ENCODE measurements at regions not wholly inside any gene's neighbourhood (a gene's known extent, or its start where the extent isn't known, plus 50 kb on each side); places are given as distances from the start of the nearest gene placed in this dataset.

- TF ChIP-seq SIN3A (IDR thresholded peaks at IDR 0.05; ENCODE audit: borderline replicate concordance, insufficient read depth, low read depth, low read length) (no peak), POLR2AphosphoS5 (IDR thresholded peaks at IDR 0.05; ENCODE audit: low read depth, low read length) (no peak), TCF7L2 (IDR thresholded peaks at IDR 0.05; ENCODE audit: low read depth, low read length) (no peak), CTCF (IDR thresholded peaks at IDR 0.05) (no peak)
- TF ChIP-seq, protein P1, sequence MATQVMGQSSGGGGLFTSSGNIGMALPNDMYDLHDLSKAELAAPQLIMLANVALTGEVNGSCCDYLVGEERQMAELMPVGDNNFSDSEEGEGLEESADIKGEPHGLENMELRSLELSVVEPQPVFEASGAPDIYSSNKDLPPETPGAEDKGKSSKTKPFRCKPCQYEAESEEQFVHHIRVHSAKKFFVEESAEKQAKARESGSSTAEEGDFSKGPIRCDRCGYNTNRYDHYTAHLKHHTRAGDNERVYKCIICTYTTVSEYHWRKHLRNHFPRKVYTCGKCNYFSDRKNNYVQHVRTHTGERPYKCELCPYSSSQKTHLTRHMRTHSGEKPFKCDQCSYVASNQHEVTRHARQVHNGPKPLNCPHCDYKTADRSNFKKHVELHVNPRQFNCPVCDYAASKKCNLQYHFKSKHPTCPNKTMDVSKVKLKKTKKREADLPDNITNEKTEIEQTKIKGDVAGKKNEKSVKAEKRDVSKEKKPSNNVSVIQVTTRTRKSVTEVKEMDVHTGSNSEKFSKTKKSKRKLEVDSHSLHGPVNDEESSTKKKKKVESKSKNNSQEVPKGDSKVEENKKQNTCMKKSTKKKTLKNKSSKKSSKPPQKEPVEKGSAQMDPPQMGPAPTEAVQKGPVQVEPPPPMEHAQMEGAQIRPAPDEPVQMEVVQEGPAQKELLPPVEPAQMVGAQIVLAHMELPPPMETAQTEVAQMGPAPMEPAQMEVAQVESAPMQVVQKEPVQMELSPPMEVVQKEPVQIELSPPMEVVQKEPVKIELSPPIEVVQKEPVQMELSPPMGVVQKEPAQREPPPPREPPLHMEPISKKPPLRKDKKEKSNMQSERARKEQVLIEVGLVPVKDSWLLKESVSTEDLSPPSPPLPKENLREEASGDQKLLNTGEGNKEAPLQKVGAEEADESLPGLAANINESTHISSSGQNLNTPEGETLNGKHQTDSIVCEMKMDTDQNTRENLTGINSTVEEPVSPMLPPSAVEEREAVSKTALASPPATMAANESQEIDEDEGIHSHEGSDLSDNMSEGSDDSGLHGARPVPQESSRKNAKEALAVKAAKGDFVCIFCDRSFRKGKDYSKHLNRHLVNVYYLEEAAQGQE (IDR thresholded peaks at IDR 0.05; ENCODE audit: insufficient read depth in 1 of 2, low read depth in 2 of 2, low read length in 1 of 2), result no peak
- intact Hi-C loops (cut with micrococcal nuclease; ENCODE audit: unreplicated experiment) (no loop called here), in situ Hi-C loops (cut with HindIII; ENCODE audit: low pct_unique_long_range_greater_than_20kb, low sequenced_read_pairs) (no loop called here)
- H3K27me3 ChIP-seq (ENCODE audit: control insufficient read depth, insufficient read depth, low read length), result no peaks in the 10 kb centered on the region
- POLR2A ChIA-PET, result no interaction called here
- no peak overlapping the region for H3K27ac ChIP-seq (ENCODE audit: low read length)
- CTCF ChIA-PET, result no interaction called here
- H3K36me3 ChIP-seq (ENCODE audit: control insufficient read depth, insufficient read depth, low read length), result no peaks in the 10 kb centered on the region
- ATAC-seq (no peak), DNase-seq (ENCODE audit: low read depth, low spot score) (no peak)
- no peak overlapping the region for H3K4me3 ChIP-seq (ENCODE audit: low read depth in 2 of 2, low read length in 2 of 2)
- no peaks in the 10 kb centered on the region for H3K4me1 ChIP-seq (ENCODE audit: control insufficient read depth, insufficient read depth, low read length)
- no TSS peak for BruUV-seq (replicated peaks)
- H3K9me3 ChIP-seq (ENCODE audit: control insufficient read depth, insufficient read depth, low read depth, low read length), result no peaks in the 10 kb centered on the region; the same call in 1 of the 2 replicates
These were observed 85.7 kb upstream of the LMO3 start for GRCh38 chr12:16691624-16692023.

GRCh38 chr12:16688200-16688599, 82.2 kb upstream of the LMO3 start:
- H3K27ac ChIP-seq (ENCODE audit: low read length), result no peak overlapping the region
- H3K9me3 ChIP-seq (ENCODE audit: control insufficient read depth, insufficient read depth, low read depth, low read length), result no peaks in the 10 kb centered on the region; the same call in 1 of the 2 replicates
- DNase-seq (ENCODE audit: low read depth, low spot score) (no peak), ATAC-seq (no peak)
- ChIA-PET POLR2A (no interaction called here), CTCF (no interaction called here)
- no TSS peak for BruUV-seq (replicated peaks)
- TF ChIP-seq, protein P1 (IDR thresholded peaks at IDR 0.05; ENCODE audit: insufficient read depth in 1 of 2, low read depth in 2 of 2, low read length in 1 of 2), result no peak
- no peak for TF ChIP-seq TCF7L2 (IDR thresholded peaks at IDR 0.05; ENCODE audit: low read depth, low read length)
- H3K4me3 ChIP-seq (ENCODE audit: low read depth in 2 of 2, low read length in 2 of 2), result no peak overlapping the region
- in situ Hi-C loops (cut with HindIII; ENCODE audit: low pct_unique_long_range_greater_than_20kb, low sequenced_read_pairs), result no loop called here
- no peaks in the 10 kb centered on the region for H3K36me3 ChIP-seq (ENCODE audit: control insufficient read depth, insufficient read depth, low read length)
- H3K4me1 ChIP-seq (ENCODE audit: control insufficient read depth, insufficient read depth, low read length), result no peaks in the 10 kb centered on the region
- intact Hi-C loops (cut with micrococcal nuclease; ENCODE audit: unreplicated experiment), result no loop called here
- H3K27me3 ChIP-seq (ENCODE audit: control insufficient read depth, insufficient read depth, low read length), result no peaks in the 10 kb centered on the region

Data from Panc1 (cell line).